ENCODE measurements at regions not wholly inside any gene's neighbourhood (a gene's known extent, or its start where the extent isn't known, plus 50 kb on each side); places are given as distances from the start of the nearest gene placed in this dataset.

DNA sequence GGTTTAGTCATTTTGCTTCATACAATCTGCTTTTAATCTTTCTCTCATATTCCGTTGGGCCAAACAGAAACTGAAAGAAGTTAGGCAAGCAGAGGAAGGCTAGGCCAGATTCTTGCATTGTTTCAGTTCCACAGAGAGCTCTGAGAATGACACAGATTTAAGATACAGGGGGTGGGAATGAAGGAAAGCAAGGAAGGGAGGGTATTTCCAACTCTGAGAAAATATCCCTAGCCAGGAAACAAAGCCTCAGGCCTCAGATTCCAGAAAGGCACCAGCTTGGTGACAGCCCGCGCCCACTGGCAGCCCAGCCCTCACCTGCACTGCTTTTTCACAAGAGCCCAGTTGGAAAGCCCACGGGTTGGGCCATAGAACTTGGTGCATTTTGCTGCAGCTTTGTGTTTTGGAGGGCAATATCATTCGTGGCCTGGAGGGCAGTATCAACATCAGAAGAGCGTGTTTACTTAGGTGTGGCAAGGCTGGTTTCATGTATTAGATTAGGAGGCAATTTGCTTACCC, 63.5 kb downstream of the ENC1 start:
- no peaks in the 10 kb centered on the region for H3K9me3 ChIP-seq (ENCODE audit: control insufficient read depth, low read length)
- peaks cover 24% of the 10 kb centered on the region for H3K4me1 ChIP-seq (ENCODE audit: control insufficient read depth, insufficient read depth, low read length, poor library complexity, severe bottlenecking)
- H3K36me3 ChIP-seq (ENCODE audit: control insufficient read depth, insufficient read depth, low read length), result no peaks in the 10 kb centered on the region
- no peak for DNase-seq
- no peaks in the 10 kb centered on the region for H3K27me3 ChIP-seq (replicated peaks; ENCODE audit: control insufficient read depth, insufficient read depth, low read length, poor library complexity, severe bottlenecking)
- peak overlapping the region; percentile 40 for H3K4me3 ChIP-seq (ENCODE audit: insufficient read depth, low read depth, low read length, poor library complexity, severe bottlenecking)
- H3K27ac ChIP-seq (ENCODE audit: insufficient read depth, low read length, poor library complexity, severe bottlenecking), result peak overlapping the region; percentile 40

DNA sequence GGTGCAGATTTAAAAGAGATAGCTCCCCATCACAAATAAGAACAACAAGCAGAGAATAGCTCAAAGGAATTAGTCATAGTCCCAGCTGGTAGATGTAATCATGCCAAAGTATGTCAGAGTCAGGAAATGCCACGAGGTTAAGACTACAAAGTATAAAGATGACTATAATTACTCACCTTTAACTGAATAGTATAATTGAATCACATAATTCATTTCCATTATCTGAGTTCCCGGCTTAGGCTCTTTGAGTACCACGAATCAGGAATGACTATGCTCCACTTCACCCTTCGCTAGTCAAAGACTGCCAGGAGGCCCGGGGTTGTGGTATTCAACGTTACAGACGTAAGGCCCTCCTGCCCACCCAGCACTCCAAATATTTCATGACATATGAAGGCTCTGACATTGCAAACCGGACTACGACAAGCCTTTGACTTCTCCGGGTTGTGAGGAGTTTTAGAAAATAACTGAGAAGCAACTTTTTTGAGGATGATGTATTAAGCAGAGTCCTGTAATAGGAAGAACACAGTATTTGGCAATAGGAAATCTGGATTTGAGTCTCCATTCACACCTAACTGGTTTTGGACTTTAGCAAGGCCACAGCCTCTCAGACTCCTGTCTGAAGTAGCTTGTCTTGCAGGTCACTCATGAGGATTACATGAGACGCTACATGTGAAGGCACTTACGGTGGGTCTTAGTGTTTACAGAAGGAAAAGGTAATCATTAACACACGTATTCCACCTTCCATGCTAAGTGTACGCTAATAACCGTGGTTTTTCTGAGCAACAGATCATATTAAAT, 64.6 kb downstream of the ENC1 start:
- Histone ChIP-seq H3K9me3 (ENCODE audit: control insufficient read depth, low read length) (no peaks in the 10 kb centered on the region), H3K4me3 (ENCODE audit: insufficient read depth, low read depth, low read length, poor library complexity, severe bottlenecking) (peak overlapping the region; percentile 40), H3K36me3 (ENCODE audit: control insufficient read depth, insufficient read depth, low read length) (no peaks in the 10 kb centered on the region), H3K27me3 (replicated peaks; ENCODE audit: control insufficient read depth, insufficient read depth, low read length, poor library complexity, severe bottlenecking) (no peaks in the 10 kb centered on the region), H3K27ac (ENCODE audit: insufficient read depth, low read length, poor library complexity, severe bottlenecking) (no peak overlapping the region), H3K4me1 (ENCODE audit: control insufficient read depth, insufficient read depth, low read length, poor library complexity, severe bottlenecking) (peaks cover 24% of the 10 kb centered on the region)
- no peak for DNase-seq

DNA sequence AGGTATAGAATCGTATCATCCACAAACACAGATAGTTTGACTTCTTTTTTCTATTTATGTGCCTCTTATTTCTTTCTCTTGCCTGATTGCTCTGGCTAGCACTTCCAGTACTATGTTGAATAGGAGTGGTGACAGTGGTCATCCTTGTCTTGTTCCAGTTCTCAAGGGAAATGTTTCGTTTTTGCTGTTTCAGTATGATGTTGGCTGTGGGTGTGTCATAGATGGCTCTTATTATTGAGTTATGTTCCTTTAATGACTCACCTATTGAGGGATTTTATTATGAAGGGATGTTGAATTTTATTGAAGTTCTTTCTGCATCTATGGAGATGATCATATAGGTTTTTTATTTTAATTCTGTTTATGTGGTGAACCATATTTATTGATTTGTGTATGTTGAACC, 70.3 kb downstream of the ENC1 start:
- no peak for DNase-seq
- no peak overlapping the region for H3K27ac ChIP-seq (ENCODE audit: insufficient read depth, low read length, poor library complexity, severe bottlenecking)

DNA sequence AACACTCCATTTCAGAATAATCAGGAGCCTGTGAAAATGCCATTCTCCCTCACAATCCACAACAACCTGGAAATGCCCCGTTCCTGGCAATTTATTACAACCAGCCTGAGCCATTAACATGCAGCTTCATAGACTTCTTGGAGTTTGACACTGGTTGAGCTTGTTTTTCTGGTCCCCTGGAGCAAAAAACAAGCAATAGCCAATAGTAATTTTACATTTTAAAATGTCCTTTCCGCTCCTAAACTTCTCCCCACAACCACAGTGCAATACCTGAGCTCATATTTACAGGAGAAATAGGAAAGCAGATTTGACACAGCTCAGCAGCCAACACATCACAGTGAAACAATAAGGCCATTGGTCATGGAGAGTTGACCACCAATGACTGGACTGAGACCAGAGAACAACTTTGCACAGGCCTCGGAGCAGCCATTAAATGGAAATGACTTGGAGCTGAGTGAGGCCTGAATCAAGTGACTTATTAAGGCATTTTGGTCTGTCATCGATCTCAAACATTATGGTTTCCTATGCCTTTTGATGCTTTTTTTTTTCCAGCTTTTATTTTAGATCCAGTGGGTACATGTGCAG, 73.0 kb downstream of the ENC1 start:
- H3K36me3 ChIP-seq (ENCODE audit: control insufficient read depth, insufficient read depth, low read length), result no peaks in the 10 kb centered on the region
- H3K4me1 ChIP-seq (ENCODE audit: control insufficient read depth, insufficient read depth, low read length, poor library complexity, severe bottlenecking), result no peaks in the 10 kb centered on the region
- no peaks in the 10 kb centered on the region for H3K27me3 ChIP-seq (replicated peaks; ENCODE audit: control insufficient read depth, insufficient read depth, low read length, poor library complexity, severe bottlenecking)
- H3K4me3 ChIP-seq (ENCODE audit: insufficient read depth, low read depth, low read length, poor library complexity, severe bottlenecking), result no peak overlapping the region
- no peak for DNase-seq
- no peaks in the 10 kb centered on the region for H3K9me3 ChIP-seq (ENCODE audit: control insufficient read depth, low read length)
- H3K27ac ChIP-seq (ENCODE audit: insufficient read depth, low read length, poor library complexity, severe bottlenecking), result no peak overlapping the region

More for the DNA sequence above, 70.3 kb downstream of the ENC1 start:
- Histone ChIP-seq H3K36me3 (ENCODE audit: control insufficient read depth, insufficient read depth, low read length) (no peaks in the 10 kb centered on the region), H3K27me3 (replicated peaks; ENCODE audit: control insufficient read depth, insufficient read depth, low read length, poor library complexity, severe bottlenecking) (no peaks in the 10 kb centered on the region), H3K4me3 (ENCODE audit: insufficient read depth, low read depth, low read length, poor library complexity, severe bottlenecking) (no peak overlapping the region), H3K9me3 (ENCODE audit: control insufficient read depth, low read length) (no peaks in the 10 kb centered on the region), H3K4me1 (ENCODE audit: control insufficient read depth, insufficient read depth, low read length, poor library complexity, severe bottlenecking) (no peaks in the 10 kb centered on the region)

DNA sequence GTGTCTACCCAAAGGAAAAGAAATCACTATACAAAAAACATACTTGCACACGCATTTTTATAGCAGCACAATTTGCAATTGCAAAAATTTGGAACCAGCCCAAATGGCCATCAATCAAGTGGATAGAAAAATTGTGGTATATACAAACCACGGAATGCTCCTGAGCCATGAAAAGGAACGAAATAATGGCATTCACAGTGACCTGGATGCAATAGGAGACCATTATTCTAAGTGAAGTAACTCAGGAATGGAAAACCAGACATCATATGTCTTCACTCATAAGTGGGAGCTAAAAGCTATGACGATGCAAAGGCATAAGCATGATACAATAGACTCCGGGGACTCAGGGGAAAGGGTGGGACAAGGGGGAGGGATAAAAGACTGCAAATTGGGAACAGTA, 78.4 kb downstream of the ENC1 start:
- Histone ChIP-seq H3K36me3 (ENCODE audit: control insufficient read depth, insufficient read depth, low read length) (no peaks in the 10 kb centered on the region), H3K9me3 (ENCODE audit: control insufficient read depth, low read length) (no peaks in the 10 kb centered on the region), H3K4me1 (ENCODE audit: control insufficient read depth, insufficient read depth, low read length, poor library complexity, severe bottlenecking) (no peaks in the 10 kb centered on the region), H3K27me3 (replicated peaks; ENCODE audit: control insufficient read depth, insufficient read depth, low read length, poor library complexity, severe bottlenecking) (no peaks in the 10 kb centered on the region), H3K27ac (ENCODE audit: insufficient read depth, low read length, poor library complexity, severe bottlenecking) (no peak overlapping the region), H3K4me3 (ENCODE audit: insufficient read depth, low read depth, low read length, poor library complexity, severe bottlenecking) (no peak overlapping the region)
- no peak for DNase-seq

DNA sequence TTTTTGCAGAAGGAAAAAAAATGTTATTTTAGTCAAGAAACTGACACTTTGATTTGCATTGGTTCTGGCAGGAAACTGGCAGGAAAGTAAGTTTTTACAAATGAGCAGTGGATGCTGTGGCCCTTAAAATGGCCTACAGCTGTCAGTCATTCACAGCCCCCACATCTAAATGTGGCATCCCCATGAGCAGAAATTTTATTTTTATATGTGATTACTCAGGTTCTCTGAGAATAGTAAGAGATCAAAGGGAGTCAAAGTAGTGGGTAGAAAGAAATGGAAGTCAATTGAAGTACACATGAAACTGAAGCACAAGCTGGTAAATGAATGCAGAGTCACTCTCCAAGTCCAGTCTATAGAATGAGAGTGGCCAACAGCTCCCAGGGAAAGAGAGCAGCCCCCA, 80.3 kb downstream of the ENC1 start:
- H3K9me3 ChIP-seq (ENCODE audit: control insufficient read depth, low read length), result no peaks in the 10 kb centered on the region
- H3K4me1 ChIP-seq (ENCODE audit: control insufficient read depth, insufficient read depth, low read length, poor library complexity, severe bottlenecking), result no peaks in the 10 kb centered on the region
- no peak for DNase-seq
- no peak overlapping the region for H3K4me3 ChIP-seq (ENCODE audit: insufficient read depth, low read depth, low read length, poor library complexity, severe bottlenecking)
- H3K27me3 ChIP-seq (replicated peaks; ENCODE audit: control insufficient read depth, insufficient read depth, low read length, poor library complexity, severe bottlenecking), result no peaks in the 10 kb centered on the region
- no peak overlapping the region for H3K27ac ChIP-seq (ENCODE audit: insufficient read depth, low read length, poor library complexity, severe bottlenecking)
- no peaks in the 10 kb centered on the region for H3K36me3 ChIP-seq (ENCODE audit: control insufficient read depth, insufficient read depth, low read length)

DNA sequence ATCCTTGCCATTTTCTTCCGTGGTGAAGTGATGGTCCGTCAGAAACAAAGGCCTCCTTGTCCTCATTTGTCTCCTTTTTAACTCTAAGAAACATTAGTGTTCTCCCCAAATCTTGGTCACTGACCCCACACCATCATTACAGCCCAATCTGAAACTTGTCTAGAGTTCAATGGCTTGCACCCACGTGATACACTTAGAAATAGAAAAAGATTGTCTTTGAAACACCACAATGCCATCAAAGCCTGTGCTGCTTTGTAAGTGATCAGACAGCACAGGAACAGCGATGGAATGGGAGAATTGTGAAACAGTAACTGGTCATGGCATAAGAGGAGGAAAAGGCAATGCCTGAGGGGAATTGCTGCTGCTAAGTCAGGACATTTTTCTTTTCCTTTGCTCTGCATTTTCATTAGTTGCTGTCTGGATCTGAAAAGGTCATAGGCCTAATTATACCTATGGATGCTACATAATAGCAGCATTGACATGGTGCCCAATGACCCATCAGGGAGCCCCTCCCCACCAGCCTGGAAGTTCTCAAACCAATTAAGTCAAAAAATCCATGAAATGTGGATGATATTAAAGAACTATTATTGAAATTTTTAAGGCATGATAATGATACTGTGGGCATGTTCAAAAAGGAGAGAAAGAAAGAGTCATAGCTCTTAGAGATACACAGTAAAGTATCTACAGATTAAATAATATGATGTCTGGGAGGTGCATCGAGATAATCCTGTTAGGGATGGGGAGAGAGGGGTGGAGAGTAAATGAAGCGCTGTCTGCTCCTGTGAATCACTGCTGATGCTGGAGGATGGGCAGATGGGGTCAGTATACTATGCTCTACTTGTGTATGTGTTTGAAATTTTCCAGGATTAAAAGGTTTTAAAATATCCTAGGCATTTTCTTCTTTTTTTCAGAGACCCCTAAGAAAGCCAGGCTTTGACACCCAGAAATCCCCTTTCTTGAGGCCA, 83.6 kb downstream of the ENC1 start:
- Histone ChIP-seq H3K4me3 (ENCODE audit: insufficient read depth, low read depth, low read length, poor library complexity, severe bottlenecking) (no peak overlapping the region), H3K27me3 (replicated peaks; ENCODE audit: control insufficient read depth, insufficient read depth, low read length, poor library complexity, severe bottlenecking) (no peaks in the 10 kb centered on the region), H3K9me3 (ENCODE audit: control insufficient read depth, low read length) (no peaks in the 10 kb centered on the region), H3K27ac (ENCODE audit: insufficient read depth, low read length, poor library complexity, severe bottlenecking) (no peak overlapping the region), H3K4me1 (ENCODE audit: control insufficient read depth, insufficient read depth, low read length, poor library complexity, severe bottlenecking) (no peaks in the 10 kb centered on the region), H3K36me3 (ENCODE audit: control insufficient read depth, insufficient read depth, low read length) (no peaks in the 10 kb centered on the region)
- no peak for DNase-seq

DNA sequence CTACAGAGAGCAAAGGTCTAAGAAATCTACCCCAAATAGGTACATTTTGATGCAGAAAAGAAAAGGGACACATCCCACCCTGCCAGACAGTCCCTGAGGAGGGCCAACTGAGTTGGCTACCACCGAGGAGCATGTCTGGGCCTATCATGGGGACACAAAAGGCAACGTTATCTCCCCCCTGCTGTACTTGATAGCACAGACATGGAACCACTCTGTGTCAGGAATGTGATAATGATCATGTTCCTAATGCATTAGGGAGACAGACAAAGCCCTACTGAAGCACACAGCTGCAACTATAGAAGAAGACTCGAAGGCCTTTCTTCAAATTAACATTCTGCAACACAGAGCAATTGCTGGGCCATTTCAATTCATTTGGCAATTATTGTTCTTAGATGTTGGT, 84.5 kb downstream of the ENC1 start:
- Histone ChIP-seq H3K4me3 (ENCODE audit: insufficient read depth, low read depth, low read length, poor library complexity, severe bottlenecking) (no peak overlapping the region), H3K9me3 (ENCODE audit: control insufficient read depth, low read length) (no peaks in the 10 kb centered on the region), H3K4me1 (ENCODE audit: control insufficient read depth, insufficient read depth, low read length, poor library complexity, severe bottlenecking) (no peaks in the 10 kb centered on the region), H3K36me3 (ENCODE audit: control insufficient read depth, insufficient read depth, low read length) (no peaks in the 10 kb centered on the region), H3K27me3 (replicated peaks; ENCODE audit: control insufficient read depth, insufficient read depth, low read length, poor library complexity, severe bottlenecking) (no peaks in the 10 kb centered on the region), H3K27ac (ENCODE audit: insufficient read depth, low read length, poor library complexity, severe bottlenecking) (no peak overlapping the region)
- no peak for DNase-seq

DNA sequence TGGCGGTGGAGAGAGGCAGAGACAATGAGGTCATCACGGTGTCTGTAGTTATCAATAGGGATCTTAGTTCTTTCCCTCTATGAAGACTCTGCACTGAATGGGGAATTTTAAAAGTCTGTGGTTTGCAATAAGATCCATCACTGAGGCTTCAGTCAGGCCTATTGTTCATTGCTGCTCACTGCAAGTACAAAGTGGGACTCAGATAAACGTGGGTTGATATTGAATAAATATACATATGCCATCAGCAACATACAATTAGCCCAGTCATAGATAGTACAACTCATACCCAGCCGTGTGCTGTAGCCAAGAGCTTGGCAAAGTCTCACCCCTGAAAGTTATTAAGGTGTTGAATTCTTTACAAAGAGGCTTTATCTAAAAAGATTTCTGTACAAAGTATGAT, 88.4 kb downstream of the ENC1 start:
- Histone ChIP-seq H3K4me1 (ENCODE audit: control insufficient read depth, insufficient read depth, low read length, poor library complexity, severe bottlenecking) (no peaks in the 10 kb centered on the region), H3K9me3 (ENCODE audit: control insufficient read depth, low read length) (no peaks in the 10 kb centered on the region), H3K27me3 (replicated peaks; ENCODE audit: control insufficient read depth, insufficient read depth, low read length, poor library complexity, severe bottlenecking) (no peaks in the 10 kb centered on the region), H3K36me3 (ENCODE audit: control insufficient read depth, insufficient read depth, low read length) (no peaks in the 10 kb centered on the region), H3K4me3 (ENCODE audit: insufficient read depth, low read depth, low read length, poor library complexity, severe bottlenecking) (no peak overlapping the region), H3K27ac (ENCODE audit: insufficient read depth, low read length, poor library complexity, severe bottlenecking) (no peak overlapping the region)
- DNase-seq, result no peak

All from effector memory CD4-positive, alpha-beta T cell (primary cell).